GM19328 (cell line): ENCODE measurements at regions not wholly inside any gene's neighbourhood (a gene's known extent, or its start where the extent isn't known, plus 50 kb on each side); places are given as distances from the start of the nearest gene placed in this dataset.

Experiments used
- ATAC-seq: cut with Tn5 transposase; IDR thresholded peaks from one replicate; pipeline ENCODE4 v1.9.1; 2021; ENCODE audit warnings: mild to moderate bottlenecking, moderate library complexity; ENCODE audit not compliant: unreplicated experiment

DNA sequence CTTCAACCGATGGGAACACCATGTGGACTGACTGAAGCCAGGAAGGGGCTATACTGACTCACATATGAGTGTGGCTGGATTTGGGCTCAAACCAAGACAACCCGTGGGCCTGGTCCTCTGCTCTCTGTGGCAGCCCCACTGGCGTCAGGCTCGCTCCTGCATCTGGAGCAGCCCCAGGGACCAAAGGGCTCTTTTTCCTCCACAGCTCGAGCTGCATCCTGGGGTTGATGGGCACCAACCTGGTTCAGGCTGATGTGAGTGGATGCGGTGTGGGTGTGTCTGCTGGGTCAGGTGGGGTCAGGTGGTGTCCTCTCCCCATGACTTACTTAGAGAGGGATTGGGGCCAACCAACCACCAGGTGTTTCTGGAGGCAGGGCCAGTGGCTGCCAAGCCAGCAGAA, 303.0 kb upstream of the AJAP1 start:
- no peak for ATAC-seq

DNA sequence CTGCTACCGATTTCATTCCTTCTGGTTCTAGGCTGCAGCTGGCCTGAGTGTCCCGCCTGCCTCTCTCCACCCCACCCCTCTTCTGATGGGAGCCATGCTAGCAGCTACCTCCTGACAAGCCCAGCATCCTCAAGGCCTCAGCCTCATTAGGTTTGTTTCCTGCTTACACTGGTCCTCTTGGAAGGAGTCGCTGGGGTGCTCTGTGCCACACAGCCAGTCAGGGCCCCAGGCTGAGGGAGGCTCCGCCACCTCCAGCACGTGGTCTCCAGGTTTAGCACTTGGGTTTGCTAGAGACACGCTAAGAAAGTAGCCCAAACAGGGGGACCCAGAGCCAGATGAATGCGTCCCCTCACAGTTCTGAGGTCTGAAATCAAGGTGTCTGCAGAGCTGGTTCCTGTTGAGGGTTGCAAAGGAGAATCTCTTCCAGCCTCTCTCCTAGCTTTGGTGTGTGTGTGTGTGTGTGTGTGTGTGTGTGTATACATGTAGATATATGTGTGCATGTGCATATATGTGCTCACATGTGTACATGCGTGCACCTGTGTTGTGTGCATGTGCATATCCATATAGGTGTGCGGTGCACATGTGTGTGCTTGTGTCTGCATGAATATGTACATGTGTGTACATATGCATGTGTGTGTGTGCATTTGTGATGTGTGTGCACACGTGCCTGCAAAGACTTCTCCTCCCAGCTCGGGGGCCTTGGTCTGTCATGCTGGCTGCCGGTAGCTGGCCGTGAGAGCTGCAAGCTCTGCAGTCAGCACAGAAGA, 301.1 kb upstream of the AJAP1 start:
- ATAC-seq: no peak

DNA sequence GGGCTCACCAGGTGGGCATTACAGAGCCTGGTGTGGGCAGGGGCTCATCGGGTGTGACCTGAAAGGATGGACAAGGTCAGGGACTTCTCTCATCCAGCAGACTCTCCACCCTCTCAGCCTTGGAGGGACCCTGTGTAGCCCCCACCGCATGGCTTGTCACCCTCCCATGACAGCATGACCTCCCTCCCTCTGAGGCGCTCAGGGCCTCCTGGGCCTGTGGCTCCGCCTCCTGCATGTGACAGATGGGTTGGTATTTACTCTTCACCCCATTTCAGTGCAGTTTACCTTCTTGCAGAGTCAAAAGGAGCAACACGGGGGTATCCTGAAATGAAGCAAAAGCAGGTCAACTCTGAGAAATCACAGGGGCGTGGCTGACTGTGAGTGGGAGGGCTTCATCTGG, 298.6 kb upstream of the AJAP1 start:
- ATAC-seq: no peak

DNA sequence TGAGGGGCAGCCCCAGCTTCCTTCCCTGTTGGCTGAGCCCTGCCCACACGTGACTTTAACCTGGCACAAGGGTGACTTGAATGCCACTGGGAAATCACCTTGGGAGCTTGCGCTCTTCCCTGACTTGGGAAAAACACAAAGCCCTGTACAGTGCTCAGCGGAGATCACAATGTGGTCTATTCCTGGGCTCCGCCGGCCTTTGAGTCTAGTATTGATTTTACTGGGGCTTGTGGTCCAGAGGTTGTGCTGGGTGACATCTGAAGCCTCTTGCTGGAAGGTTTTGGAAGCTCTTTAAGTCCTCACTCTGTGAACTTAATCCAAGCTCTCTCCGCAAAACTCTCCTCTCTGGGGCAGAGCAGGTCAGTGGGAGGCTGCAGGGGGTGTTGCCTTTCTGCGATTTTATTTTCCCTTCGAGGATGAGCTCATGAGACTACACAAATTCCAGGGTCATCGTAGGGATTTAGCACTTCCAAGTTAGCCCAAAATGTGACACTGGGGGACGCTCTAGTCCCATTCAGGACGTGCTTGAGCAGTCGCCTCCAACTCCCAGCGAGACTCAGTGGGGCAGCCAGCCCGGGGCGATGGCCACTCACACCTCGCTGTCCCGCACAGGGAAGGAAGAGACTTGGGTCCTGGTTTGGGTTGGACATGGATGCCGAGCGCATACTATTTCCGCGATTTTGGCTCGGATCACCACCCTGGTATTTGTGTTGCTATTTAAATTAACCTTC, 291.9 kb upstream of the AJAP1 start:
- no peak for ATAC-seq

DNA sequence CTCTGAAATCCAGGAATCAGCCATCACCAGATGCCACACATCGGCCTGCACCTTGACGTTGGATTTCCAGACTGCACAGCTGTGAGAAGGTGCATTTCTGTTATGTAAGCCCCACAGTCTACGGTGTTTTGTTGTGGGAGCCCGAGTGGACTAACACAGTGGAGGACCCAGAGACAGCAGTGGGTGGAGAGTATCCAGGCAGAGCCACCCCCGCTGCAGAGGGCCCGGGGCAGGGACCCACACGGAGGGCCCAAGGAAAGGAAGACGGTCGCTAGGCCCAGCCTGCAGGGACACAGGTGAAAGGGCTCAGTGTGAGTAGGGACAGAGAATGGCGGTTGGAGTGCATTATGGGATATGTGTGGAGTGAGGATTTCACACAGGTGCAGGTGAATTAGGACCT, 288.3 kb upstream of the AJAP1 start:
- no peak for ATAC-seq

DNA sequence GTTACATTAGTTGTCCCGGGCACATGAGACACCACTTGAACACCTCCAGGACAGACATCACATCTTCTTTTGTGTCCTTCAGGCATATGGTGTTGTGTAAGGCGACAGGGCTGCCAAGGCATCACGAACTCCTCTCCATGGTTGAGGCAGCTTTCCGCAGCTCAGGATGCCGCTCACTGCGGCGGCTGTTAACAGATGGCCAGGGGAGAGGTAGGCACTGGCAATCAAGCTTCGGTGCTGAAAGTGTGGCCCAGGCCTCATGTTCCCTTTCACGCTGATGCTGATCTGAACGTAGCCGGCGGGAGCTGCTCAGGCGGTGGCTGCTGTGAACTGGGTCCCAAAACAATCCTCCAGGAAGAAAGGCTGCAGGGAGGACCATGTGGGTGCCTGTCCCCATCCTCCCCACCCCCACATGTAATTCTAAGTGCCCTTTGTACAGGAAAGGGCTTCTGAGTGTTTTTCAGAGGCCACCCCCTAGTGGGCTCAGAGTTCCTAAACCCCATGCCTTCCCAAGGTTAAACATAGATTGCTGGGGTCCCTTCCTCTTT, 287.1 kb upstream of the AJAP1 start:
- ATAC-seq: no peak

DNA sequence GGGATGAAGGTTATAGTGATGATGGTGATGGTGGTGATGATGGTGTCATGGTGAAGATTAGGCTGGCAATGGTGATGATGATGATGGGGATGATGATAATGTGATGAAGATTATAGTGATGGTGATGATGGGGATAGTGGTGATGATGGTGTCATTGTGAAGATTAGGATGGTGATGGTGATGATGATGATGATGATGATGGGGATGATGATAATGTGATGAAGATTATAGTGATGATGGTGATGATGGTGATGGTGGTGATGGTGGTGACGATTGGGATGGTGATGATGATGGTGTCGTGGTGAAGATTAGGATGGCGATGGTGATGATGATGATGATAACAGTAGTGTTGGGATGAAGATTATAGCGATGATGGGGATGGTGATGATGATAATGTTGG, 285.1 kb upstream of the AJAP1 start:
- ATAC-seq: no peak

DNA sequence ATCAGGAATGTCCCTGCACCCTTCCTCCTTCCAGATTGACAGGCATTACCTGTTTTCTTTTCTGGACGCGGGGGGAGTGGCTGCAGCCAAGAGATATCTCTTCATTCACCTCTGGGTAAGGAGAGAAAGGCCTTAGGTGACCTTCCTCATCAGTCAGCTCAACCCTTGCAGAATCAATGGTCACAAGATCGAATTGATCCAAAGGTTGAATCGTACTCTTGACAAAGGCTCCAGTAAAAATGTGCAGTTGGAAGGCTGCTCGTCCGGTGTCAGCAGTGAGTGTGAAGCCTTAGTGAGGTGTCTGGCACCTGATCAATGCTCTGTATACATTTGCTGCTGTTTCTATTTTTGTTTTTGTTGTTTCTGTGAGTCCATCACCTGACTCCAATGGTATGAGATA, 282.6 kb upstream of the AJAP1 start:
- no peak for ATAC-seq

DNA sequence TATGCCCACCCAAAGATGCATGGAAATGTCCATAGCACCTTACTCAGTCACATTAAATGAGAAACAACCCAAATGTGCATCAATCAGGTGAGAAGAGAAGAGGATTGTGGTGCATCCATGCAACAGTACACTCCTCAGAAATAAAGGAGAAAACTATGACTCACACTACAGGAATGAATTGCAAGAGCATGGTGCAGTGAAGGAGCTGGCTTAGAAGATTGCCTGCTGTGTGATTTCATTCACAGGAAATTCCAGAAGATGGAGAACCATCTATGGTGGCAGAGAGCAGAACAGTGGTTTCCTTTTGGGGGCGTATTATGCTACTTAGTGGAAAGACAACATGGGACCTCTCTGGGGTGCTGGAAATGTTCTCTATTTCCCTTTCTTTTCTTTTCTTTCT, 278.6 kb upstream of the AJAP1 start:
- no peak for ATAC-seq

DNA sequence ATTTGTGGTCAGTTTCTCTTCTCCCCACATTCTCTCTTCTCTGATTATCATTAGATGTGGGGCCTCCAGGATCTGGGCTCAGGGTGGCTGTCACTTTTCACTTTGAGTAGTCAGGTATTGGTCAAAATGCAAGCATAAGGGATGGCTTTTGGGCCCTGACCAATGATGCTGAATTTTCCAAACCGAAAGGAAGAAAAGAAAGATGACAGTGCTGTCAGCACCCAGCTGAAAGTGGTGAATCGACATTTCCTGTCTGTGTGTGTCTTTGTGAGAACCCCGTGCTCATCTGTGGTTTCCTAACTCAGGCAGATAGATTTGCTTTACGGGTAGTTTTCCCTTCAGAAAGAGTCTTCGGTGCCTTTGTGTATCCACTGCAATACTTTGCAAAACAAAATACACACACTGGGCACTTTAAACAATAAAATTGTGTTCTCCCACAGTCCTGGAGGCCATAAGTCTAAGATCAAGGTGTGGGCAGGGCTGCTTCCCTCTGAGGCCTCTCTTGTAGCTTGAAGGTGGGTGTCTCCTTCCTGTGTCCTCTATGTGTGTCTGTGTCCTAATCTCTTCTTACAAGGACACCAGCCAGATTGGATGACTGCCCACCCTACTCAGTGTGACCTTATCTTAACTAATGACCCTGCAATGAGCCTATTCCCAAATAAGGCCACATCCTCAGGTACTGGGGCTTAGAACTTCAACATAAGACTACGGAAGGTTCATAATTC, 274.8 kb upstream of the AJAP1 start:
- no peak for ATAC-seq

DNA sequence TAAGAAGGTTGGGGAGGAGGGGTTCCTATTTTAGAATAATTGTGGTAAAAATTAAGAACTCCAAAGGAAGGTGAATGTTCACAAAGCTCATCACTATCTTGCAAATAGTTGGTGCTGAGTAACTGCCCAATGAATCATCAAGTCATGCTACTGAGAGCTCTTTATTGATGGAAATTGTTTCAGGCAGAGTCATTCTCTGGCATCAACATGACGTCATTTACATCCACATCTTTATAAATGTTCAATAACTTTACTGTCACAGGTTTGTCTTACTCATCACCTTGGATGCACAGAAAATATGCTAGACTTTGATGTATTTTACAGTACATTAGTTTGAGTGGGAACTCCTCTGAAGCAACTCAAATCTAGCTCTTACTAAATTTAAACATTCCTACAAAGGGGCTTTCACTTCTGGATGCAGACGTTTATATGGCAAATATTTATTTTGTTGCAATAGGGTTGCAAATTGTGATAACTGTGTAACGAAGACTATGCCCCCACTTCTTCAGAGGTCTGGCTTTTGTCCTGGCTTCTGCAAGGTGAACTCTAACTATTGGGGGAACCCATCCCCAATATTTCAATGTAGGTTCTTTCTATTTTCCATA, 273.7 kb upstream of the AJAP1 start:
- ATAC-seq: no peak

DNA sequence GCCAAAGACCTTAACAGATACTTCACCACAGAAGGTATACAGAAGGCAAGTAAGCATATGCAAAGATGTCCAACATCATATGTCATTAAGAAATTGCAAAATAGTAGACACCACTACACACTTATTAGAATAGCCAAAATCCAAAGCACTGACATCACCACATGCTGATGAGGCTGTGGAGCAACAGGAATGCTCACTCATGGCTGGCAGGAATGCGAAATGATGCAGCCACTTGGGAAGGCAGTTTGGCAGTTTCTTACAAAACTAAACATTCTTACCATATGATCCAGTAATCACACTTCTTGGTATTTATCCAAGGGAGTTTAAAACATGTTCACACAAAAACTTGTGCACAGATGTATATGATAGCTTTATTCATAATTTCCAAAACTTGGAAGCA, 261.2 kb upstream of the AJAP1 start:
- ATAC-seq: no peak

DNA sequence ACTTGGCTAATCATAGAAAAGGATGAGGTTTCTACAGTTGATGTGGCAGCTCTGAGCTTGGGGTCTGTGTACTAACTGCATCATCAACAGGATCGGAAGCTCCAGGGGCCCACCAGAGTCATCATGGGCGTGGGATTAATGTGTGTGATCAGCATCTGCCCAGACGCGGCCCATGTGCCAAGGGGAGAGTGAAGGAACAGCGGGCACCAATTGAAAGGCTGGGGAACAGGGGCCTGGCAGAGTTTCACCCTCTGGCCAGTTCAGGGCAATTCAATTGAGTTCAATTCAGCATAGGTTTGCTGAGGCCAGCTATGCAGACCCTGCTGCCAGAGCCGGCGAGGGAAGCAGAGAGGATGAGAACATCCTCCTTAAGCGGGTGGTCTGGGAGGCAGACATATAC, 260.0 kb upstream of the AJAP1 start:
- ATAC-seq: no peak

DNA sequence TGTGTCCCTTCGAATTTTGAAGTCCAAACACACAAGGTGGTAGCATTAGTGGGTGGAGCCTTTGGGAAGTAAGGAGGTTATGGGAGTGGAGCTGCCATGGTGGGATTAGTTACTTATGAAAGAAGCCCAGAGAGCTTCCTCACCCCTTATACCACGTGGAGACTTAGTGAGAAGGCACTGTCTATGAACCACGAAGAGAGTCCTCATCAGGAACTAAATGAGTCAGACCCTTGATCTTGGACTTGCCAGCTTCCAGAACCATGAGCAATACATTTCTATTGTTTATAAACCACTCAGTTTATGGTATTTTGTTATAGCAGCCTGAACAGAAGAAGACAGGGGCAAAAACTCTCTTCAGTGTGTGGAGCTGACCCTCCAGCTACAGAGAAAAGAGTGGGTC, 259.3 kb upstream of the AJAP1 start:
- no peak for ATAC-seq

DNA sequence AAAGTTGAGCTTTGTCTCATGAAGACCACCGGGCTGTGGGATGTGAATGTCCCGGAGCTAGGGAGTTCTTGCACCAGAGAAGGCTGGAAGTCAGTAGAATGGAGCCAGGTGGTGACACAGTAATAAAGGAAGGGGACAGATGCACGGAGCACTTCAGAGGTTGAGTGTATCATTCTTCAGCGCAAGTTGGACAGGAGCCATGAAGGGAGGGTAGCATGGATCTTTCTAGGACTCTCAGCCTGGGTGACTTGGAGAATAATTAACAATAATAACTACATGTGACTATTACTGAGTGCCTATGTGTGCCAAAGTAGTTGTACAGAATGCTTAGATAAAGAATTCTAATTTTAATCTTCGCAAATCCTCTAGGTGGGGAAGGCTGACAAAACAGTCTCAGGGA, 258.7 kb upstream of the AJAP1 start:
- ATAC-seq: no peak

DNA sequence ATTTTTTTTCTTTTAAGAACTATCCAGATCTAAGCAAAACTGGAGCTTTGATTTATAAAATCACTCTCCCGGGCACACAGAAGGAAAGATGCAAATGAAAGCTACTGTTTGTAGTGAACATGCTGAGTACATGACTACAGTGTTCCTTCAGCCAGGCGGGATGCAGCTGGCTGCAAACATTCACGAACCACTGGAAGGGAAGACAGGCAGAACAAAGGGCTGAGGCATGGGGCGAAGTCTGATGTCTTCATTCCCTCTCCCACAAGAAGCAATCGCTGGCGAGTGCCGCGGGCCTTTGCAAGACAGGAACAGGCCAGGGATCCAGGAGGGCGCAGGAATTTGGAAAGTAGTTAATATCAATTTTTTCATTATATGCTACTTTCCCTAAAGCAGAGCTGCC, 257.9 kb upstream of the AJAP1 start:
- no peak for ATAC-seq

DNA sequence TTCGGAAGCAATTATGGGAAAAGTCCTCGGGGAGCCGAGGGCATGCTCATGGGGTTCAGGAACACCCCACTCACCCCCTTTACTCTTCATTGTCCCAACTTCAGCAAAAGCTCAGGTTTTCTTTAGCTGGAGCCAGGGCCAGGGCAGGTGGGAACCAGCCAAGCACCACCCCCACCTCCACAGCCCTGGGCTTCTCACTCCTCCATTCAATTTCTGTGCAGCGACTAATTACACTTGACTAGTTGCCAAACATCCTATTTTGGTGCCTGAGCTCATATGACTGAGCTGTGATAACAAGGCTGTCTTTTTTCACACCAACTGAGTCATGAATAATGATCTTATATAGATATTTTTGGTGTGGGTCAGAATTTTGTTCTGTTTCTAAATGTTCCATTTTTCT, 257.2 kb upstream of the AJAP1 start:
- ATAC-seq: no peak

DNA sequence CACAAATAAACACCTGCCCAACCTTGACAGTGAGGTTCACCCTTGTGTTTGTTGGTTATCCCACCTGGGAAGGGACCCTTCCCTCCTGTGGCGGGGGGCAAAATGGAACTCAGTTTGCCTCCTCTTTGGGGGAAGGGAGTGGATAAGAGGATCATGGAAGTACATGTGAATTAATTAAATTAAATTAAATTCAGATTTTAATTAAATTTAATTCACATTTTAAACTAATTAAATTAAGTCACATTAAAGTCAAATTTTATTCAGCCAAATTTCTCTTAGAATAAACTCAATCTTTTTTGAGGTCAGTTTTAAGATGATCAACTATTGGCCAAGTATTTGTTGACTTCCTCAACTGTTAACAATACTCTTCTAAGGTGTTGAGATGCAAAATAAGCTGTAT, 252.4 kb upstream of the AJAP1 start:
- ATAC-seq: no peak

DNA sequence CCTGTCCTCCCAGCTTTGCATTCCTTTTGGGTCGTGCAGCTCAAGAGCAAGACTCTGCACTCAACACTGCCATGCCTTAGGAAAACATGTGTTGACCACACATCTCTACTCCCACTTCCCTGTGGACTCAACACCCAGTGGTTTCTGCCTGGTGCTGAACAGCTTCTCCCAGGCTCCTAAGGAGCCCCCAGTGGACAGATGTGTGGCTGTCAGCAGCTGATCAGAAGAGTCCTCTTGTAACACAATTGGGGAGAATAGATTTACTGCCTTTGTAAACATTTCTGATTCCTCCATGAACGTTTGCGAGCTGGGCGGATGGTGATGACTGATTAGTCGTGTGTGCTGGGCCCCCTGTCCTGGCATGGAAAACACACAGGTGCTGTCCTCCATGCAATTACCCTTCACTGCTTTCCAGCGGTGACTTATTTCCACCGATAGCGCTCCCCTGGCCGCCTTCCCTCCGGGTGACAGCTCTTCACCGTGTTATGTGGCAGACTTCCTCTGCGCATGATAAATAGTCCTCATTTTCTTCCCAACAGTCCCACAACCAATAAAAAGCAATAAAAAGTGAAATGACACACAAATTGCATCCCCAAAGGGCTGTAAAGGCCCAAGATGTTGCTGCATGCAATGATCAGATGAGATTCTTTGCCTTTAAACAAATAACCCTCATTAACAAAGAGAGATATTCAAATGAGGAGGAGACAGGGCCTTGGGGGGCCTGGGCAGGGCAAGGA, 249.4 kb upstream of the AJAP1 start:
- no peak for ATAC-seq

DNA sequence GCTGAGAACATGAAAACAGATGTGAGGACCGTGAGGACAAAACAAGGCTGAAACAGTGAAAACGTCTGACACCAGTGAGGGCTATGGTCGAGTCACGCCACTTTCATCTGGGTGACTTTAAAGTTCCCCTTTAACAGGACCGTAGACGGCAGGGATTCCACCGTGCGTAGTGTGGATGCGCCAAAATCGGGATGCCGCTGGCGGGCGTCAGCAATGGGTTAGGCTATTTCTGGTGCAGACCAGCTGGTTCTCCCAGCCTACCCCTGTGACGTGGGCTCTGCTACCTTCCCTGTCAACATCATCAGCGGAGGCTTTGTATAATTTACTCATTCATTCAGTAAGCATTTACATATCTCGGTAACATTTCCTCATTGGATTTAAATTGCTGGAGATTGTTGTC, 246.6 kb upstream of the AJAP1 start:
- no peak for ATAC-seq

DNA sequence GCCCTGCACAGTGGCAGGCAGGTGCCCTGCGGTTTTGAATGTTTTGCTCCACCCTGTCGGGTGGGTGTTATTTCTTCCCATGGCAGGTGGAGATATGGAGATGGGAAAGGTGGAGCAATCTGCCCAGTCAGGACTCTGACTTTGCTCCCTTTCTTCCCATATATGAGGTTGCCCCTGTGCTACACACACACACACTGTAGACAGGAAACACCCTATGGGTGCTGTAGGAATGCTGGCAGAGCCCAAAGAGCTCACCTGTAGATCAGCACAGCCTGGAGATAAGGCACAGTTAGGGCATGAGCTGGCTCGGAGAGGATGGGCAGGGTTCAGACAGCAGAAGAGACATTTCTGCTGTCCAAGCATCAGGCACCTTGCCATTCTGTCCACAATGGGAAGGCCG, 246.0 kb upstream of the AJAP1 start:
- ATAC-seq: no peak
